Mucosa of descending colon (tissue), 3 donors: ENCODE measurements at regions not wholly inside any gene's neighbourhood (a gene's known extent, or its start where the extent isn't known, plus 50 kb on each side); places are given as distances from the start of the nearest gene placed in this dataset.

Source experiments
- ATAC-seq: fragments of 200-7000 bp; cut with Tn5 transposase; one replicate; pipeline ENCODE4 v1.9.1; 2020; ENCODE audit warnings: mild to moderate bottlenecking, moderate library complexity
- DNase-seq, 3 donors: peaks; one replicate each; pipeline ENCODE4 v3.0.0-alpha.2; 2020
- H3K36me3 ChIP-seq: fragments of 200-600 bp; one replicate; pipeline ENCODE4 v1.8.0; 2021; ENCODE audit warnings: low read depth, mild to moderate bottlenecking
- H3K4me1 ChIP-seq: fragments of 200-600 bp; one replicate; pipeline ENCODE4 v1.8.0; 2021; ENCODE audit warnings: low read depth, mild to moderate bottlenecking
- H3K4me3 ChIP-seq: fragments of 200-600 bp; one replicate; pipeline ENCODE4 v1.8.0; 2021; ENCODE audit warnings: mild to moderate bottlenecking
- H3K9me3 ChIP-seq: fragments of 200-600 bp; one replicate; pipeline ENCODE4 v1.8.0; 2021; ENCODE audit warnings: mild to moderate bottlenecking
- CTCF ChIP-seq: fragments of 200-600 bp; IDR thresholded peaks from one replicate; pipeline ENCODE4 v1.8.0; 2022; ENCODE audit warnings: antibody characterized with exemption, mild to moderate bottlenecking
- intact Hi-C, 2 donors: fragments of 100-400 bp; cut with DNase I in 1 of 2; cut with micrococcal nuclease in 1 of 2; formaldehyde crosslinking; loops; one replicate each; pipeline versions ENCODE4 v1.11.0 to v1.11.1; 2022; cut with DNase I, micrococcal nuclease
- donor health status: DM: no; HTN: no; CAD: no; lungs with moderate emphysema.
- donor health status: DM: no; HTN: no; CAD: no.
- donor health status: DM: no; HTN: yes; CAD: no.

DNA sequence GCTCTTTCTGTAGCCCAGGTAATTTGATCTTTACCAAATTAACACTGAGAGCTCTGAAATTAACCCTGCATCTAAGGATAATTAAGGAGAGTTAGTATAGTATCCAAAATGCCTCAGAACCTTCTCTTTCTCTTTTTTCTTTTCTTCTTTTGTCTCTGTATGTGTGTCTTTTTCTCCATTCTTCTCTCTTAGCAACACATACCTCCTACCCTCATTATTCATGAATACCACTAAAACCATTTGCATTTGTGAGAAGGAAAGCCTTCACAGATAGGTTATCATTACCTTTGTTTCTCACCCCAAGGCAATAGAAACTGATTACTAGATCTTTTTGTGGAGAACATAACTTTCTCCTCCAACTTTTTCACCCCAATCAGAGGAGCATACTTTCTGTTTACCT lies 376.5 kb upstream of the NXPH2 start:
- DNase-seq: no peak
- H3K4me1 ChIP-seq: no peaks in the 10 kb centered on the region
- intact Hi-C loops: no loop called here
- no peak overlapping the region for H3K4me3 ChIP-seq
- no peaks in the 10 kb centered on the region for H3K36me3 ChIP-seq
- no peak for ATAC-seq
- no peak for TF ChIP-seq CTCF
- no peaks in the 10 kb centered on the region for H3K9me3 ChIP-seq

DNA sequence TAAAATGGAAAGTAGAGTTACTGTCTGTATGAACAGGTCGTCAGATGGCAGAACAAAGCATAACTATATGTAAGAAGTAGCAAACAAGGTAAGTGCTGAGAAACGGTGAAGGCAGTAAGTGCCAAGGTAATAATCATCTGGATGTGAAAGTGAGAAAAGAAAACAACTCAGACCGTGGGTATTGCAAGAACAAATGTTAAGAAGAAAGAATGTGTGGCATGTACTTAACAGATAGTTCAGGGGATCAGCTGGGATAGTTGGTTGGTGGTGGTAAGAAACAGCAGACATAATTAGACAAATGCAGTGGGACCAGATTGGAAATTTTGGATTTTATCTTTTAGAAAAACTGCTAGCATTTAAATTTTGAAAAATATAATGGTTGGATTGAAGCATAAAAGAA lies 375.8 kb upstream of the NXPH2 start:
- intact Hi-C loops: no loop called here
- TF ChIP-seq CTCF: no peak
- H3K4me1 ChIP-seq: no peaks in the 10 kb centered on the region
- ATAC-seq (no peak), DNase-seq (no peak)
- H3K9me3 ChIP-seq: no peaks in the 10 kb centered on the region
- no peaks in the 10 kb centered on the region for H3K36me3 ChIP-seq
- H3K4me3 ChIP-seq: no peak overlapping the region

- no peak for TF ChIP-seq CTCF
- DNase-seq (peak in 1 of 3 donors; percentile 6), ATAC-seq (no peak)
These were observed 362.2 kb upstream of the NXPH2 start for GRCh38 chr2:139142252-139142880.

GRCh38 chr2:139124271-139124670 lies 344.1 kb upstream of the NXPH2 start:
- Histone ChIP-seq H3K36me3 (no peaks in the 10 kb centered on the region), H3K9me3 (peaks cover 11% of the 10 kb centered on the region), H3K4me1 (no peaks in the 10 kb centered on the region), H3K4me3 (no peak overlapping the region)
- intact Hi-C loops: no loop called here
- DNase-seq (no peak), ATAC-seq (no peak)
- TF ChIP-seq CTCF: no peak

More at GRCh38 chr2:139142252-139142880, 362.2 kb upstream of the NXPH2 start:
- no peaks in the 10 kb centered on the region for H3K9me3 ChIP-seq
- H3K36me3 ChIP-seq: no peaks in the 10 kb centered on the region
- no peaks in the 10 kb centered on the region for H3K4me1 ChIP-seq
- intact Hi-C loops: no loop called here
- no peak overlapping the region for H3K4me3 ChIP-seq

DNA sequence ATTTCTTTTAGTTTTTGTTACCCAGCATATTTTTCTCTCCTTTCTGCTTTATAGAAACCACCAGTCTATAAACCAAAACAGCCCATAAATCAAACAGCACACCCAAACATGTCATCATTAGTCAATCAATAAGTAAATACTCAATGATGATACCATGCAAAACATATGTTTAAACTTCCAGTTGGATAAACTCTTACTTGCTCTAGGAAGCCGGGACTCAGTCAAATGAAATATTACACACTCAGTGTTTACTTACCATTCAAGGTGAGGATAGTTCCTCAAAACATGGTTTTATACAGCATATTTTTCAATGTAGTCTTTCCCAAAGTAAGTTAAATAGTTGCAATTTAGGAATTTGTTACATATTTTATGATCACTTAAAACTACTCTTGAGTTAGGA lies 343.6 kb upstream of the NXPH2 start:
- Histone ChIP-seq H3K36me3 (no peaks in the 10 kb centered on the region), H3K9me3 (peaks cover 10% of the 10 kb centered on the region), H3K4me3 (no peak overlapping the region), H3K4me1 (no peaks in the 10 kb centered on the region)
- no peak for TF ChIP-seq CTCF
- ATAC-seq (no peak), DNase-seq (no peak)
- intact Hi-C loops: no loop called here

- Histone ChIP-seq H3K36me3 (no peaks in the 10 kb centered on the region), H3K4me1 (no peaks in the 10 kb centered on the region), H3K4me3 (no peak overlapping the region), H3K9me3 (peaks cover 4% of the 10 kb centered on the region)
- ATAC-seq (no peak), DNase-seq (no peak)
- intact Hi-C loops: no loop called here
- no peak for TF ChIP-seq CTCF
These were observed 342.5 kb upstream of the NXPH2 start for GRCh38 chr2:139122711-139123158.
